ENCODE measurements at regions not wholly inside any gene's neighbourhood (a gene's known extent, or its start where the extent isn't known, plus 50 kb on each side); places are given as distances from the start of the nearest gene placed in this dataset.

DNA sequence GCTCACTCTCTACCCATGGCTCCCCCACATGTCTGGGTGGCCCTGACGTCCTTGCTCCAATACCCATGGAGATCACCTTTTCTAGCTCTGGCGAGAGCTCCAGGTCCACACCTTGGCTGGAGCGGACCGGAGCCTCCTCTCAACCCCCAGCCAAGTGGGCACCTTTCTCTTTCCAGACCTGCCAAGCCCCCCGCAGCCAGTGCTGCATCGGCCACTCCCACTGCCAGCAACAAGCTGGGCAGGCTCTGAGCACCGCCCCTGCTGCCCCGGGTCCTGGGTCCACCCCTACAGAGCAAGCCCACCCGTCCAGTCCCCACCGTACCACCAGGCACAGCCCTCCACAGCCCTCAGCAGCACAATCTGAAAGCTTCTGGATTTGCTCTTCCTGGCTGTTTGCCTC is 98.2 kb upstream of the C14orf180 start:
- TF ChIP-seq ZNF318 (IDR thresholded peaks at IDR 0.05; ENCODE audit: borderline replicate concordance in 1 of 2, low read depth in 1 of 2) = no peak
- TF ChIP-seq ELF4 (CRISPR knock-in tag; IDR thresholded peaks at IDR 0.05) = no peak
- TF ChIP-seq PCBP1 (IDR thresholded peaks at IDR 0.05; ENCODE audit: low read depth, low read length, poor library complexity, severe bottlenecking) = no peak

Measured in K562 (cell line).